ENCODE measurements at regions not wholly inside any gene's neighbourhood (a gene's known extent, or its start where the extent isn't known, plus 50 kb on each side); places are given as distances from the start of the nearest gene placed in this dataset.

DNA sequence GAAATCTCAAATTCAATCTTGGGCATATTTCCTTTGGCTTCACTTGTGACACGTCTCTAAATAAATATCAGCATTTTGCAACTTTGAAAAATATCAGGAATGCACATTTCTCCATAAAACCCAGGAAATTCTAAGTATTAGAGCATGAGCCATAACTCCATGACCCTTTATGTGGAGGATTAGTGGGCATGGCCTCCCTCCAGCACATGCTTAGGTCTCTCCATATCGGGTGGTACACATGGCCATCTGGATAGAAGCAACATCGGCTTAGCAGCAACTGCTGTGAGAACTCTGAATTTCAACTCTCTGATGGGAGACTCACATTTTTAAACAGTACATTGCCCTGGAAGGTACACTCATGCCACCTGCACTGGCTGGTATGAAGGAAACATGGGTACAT lies 73.7 kb upstream of the EGFLAM start:
- H3K4me3 ChIP-seq, result no peak overlapping the region

GRCh38 chr5:38182991-38183390 lies 75.4 kb upstream of the EGFLAM start:
- H3K27ac ChIP-seq, result no peak overlapping the region
- no peaks in the 10 kb centered on the region for H3K36me3 ChIP-seq
- H3K4me1 ChIP-seq (replicated peaks), result no peaks in the 10 kb centered on the region
- 88% methylated on average over 7 of the region's 7 CpGs for WGBS
- H3K27me3 ChIP-seq (replicated peaks; ENCODE audit: insufficient read depth), result no peaks in the 10 kb centered on the region
- H3K9me3 ChIP-seq, result no peaks in the 10 kb centered on the region
- DNase-seq (ENCODE audit: low spot score), result no peak
- intact Hi-C loops (cut with DNase I), result no loop called here
- no peak overlapping the region for H3K4me3 ChIP-seq
- TF ChIP-seq POLR2AphosphoS5 (IDR thresholded peaks at IDR 0.05) (no peak), POLR2A (IDR thresholded peaks at IDR 0.05) (no peak)
- TF ChIP-seq, protein P1, sequence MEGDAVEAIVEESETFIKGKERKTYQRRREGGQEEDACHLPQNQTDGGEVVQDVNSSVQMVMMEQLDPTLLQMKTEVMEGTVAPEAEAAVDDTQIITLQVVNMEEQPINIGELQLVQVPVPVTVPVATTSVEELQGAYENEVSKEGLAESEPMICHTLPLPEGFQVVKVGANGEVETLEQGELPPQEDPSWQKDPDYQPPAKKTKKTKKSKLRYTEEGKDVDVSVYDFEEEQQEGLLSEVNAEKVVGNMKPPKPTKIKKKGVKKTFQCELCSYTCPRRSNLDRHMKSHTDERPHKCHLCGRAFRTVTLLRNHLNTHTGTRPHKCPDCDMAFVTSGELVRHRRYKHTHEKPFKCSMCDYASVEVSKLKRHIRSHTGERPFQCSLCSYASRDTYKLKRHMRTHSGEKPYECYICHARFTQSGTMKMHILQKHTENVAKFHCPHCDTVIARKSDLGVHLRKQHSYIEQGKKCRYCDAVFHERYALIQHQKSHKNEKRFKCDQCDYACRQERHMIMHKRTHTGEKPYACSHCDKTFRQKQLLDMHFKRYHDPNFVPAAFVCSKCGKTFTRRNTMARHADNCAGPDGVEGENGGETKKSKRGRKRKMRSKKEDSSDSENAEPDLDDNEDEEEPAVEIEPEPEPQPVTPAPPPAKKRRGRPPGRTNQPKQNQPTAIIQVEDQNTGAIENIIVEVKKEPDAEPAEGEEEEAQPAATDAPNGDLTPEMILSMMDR (IDR thresholded peaks at IDR 0.05), result no peak

More for the DNA sequence above, 73.7 kb upstream of the EGFLAM start:
- H3K27ac ChIP-seq, result no peak overlapping the region
- H3K4me1 ChIP-seq (replicated peaks), result no peaks in the 10 kb centered on the region
- no peaks in the 10 kb centered on the region for H3K27me3 ChIP-seq (replicated peaks; ENCODE audit: insufficient read depth)
- TF ChIP-seq POLR2A (IDR thresholded peaks at IDR 0.05) (no peak), POLR2AphosphoS5 (IDR thresholded peaks at IDR 0.05) (no peak)
- TF ChIP-seq, protein P1 (IDR thresholded peaks at IDR 0.05), result no peak
- H3K36me3 ChIP-seq, result no peaks in the 10 kb centered on the region
- WGBS, result 65% methylated on average over 3 of the region's 3 CpGs
- DNase-seq (ENCODE audit: low spot score), result no peak
- intact Hi-C loops (cut with DNase I), result no loop called here
- H3K9me3 ChIP-seq, result no peaks in the 10 kb centered on the region

DNA sequence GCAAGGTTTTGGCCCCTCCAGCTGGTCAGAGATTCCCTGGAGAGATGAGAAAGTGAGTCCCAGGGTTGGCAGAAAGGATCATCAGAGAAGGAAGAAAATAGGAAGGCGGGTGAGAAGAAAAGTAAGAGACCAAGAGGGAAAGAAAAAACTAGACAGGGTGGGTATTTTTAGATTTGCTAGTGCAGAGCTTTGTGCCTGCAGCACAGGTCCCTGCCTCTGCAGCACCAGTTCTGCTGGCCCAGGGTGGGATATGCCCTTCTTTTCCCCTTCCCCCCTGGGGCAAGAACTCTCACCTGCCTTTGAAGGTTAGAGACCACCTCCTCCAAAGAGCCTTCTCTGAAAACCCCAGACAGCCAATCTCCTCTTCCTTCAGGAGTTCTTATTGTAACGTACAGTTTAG lies 90.3 kb upstream of the EGFLAM start:
- 75% methylated on average over 2 of the region's 2 CpGs for WGBS
- DNase-seq (ENCODE audit: low spot score), result no peak
- Histone ChIP-seq H3K4me1 (replicated peaks) (no peaks in the 10 kb centered on the region), H3K4me3 (no peak overlapping the region), H3K36me3 (no peaks in the 10 kb centered on the region), H3K27ac (no peak overlapping the region), H3K27me3 (replicated peaks; ENCODE audit: insufficient read depth) (no peaks in the 10 kb centered on the region), H3K9me3 (no peaks in the 10 kb centered on the region)
- intact Hi-C loops (cut with DNase I), result no loop called here
- TF ChIP-seq, protein P1 (IDR thresholded peaks at IDR 0.05), result no peak

- H3K27me3 ChIP-seq (replicated peaks; ENCODE audit: insufficient read depth), result no peaks in the 10 kb centered on the region
- TF ChIP-seq POLR2AphosphoS5 (IDR thresholded peaks at IDR 0.05), result peak; percentile 63
- TF ChIP-seq POLR2A (IDR thresholded peaks at IDR 0.05), result no peak
- no peaks in the 10 kb centered on the region for H3K36me3 ChIP-seq
- intact Hi-C loops (cut with DNase I), result no loop called here
- no peak overlapping the region for H3K4me3 ChIP-seq
- WGBS, result 20% methylated on average over 12 of the region's 12 CpGs
- DNase-seq (ENCODE audit: low spot score), result peak; percentile 77
- H3K9me3 ChIP-seq, result no peaks in the 10 kb centered on the region
- no peaks in the 10 kb centered on the region for H3K4me1 ChIP-seq (replicated peaks)
- no peak overlapping the region for H3K27ac ChIP-seq
Measured at GRCh38 chr5:38167562-38167996, 90.8 kb upstream of the EGFLAM start.

- no peak for DNase-seq (ENCODE audit: low spot score)
- 92% methylated on average over 11 of the region's 11 CpGs for WGBS
- Histone ChIP-seq H3K36me3 (no peaks in the 10 kb centered on the region), H3K27me3 (replicated peaks; ENCODE audit: insufficient read depth) (no peaks in the 10 kb centered on the region), H3K27ac (no peak overlapping the region), H3K4me3 (no peak overlapping the region), H3K9me3 (no peaks in the 10 kb centered on the region), H3K4me1 (replicated peaks) (no peaks in the 10 kb centered on the region)
- TF ChIP-seq POLR2AphosphoS5 (IDR thresholded peaks at IDR 0.05), result no peak
- TF ChIP-seq POLR2A (IDR thresholded peaks at IDR 0.05), result no peak
- TF ChIP-seq, protein P1 (IDR thresholded peaks at IDR 0.05), result no peak
- intact Hi-C loops (cut with DNase I), result no loop called here
Measured at GRCh38 chr5:38166832-38167231, 91.5 kb upstream of the EGFLAM start.
